ENCODE measurements at regions not wholly inside any gene's neighbourhood (a gene's known extent, or its start where the extent isn't known, plus 50 kb on each side); places are given as distances from the start of the nearest gene placed in this dataset.
"Not testable (repeated sequence)": the region's sequence is repeated elsewhere in the genome, so short reads cannot be mapped to it uniquely, and the experiment has no call there.

DNA sequence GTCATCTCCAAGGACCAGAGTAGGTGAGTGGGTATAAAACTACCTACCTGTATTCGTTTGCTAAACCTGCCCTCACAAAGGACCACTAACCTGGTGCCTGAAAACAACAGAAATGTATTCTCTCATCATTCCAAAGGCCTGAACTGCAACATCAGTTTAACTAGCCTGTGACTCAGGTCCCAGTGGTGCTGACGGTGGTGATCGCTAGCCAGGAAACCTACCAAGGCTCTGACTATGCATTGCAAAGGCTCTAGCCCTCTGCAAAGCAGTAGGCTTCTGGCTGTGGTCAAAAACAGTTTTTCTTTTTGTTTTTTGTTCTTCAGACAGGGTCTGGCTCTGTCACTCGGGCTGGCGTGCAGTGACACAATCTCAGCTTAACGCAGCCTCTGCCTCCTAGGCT lies 107.5 kb downstream of the NPTX2 start:
- peaks cover 12% of the 10 kb centered on the region for H3K4me1 ChIP-seq (ENCODE audit: control insufficient read depth, insufficient read depth, low read length)
- H3K27ac ChIP-seq (ENCODE audit: low read depth, low read length), result no peak overlapping the region
- H3K36me3 ChIP-seq (ENCODE audit: control insufficient read depth, insufficient read depth, low read length), result no peaks in the 10 kb centered on the region
- no peaks in the 10 kb centered on the region for H3K9me3 ChIP-seq (ENCODE audit: control insufficient read depth, insufficient read depth, low read depth, low read length)
- H3K27me3 ChIP-seq (ENCODE audit: control insufficient read depth, insufficient read depth, low read length), result no peaks in the 10 kb centered on the region
- H3K4me3 ChIP-seq (ENCODE audit: low read depth, low read length), result no peak overlapping the region
- H3K9ac ChIP-seq (ENCODE audit: low read length), result no peak overlapping the region

DNA sequence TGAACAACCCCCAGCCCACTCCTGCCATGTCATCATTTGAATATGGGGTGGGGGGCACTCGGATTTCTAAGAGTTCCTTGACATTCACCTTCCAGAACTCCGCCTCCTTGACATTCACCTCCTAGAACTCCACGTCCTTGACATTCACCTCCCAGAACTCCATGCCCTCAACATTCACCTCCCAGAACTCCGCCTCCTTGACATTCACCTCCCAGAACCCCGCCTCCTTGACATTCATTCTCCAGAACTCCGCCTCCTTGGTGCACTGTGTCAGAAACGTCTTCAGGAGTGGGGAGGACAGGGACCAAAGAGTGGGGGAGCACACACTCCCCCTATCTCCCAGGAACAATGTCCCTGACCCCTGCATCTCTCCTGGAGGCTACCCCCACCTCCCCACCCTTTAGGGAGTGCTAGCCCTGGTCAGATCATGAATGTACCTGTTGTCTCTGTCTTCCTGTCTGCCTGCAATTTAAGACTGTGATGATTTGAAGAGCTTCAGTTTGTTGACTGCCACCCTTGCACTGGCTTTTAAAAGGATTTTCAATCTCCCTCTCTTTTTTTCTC lies 110.1 kb downstream of the NPTX2 start:
- H3K9me3 ChIP-seq (ENCODE audit: control insufficient read depth, insufficient read depth, low read depth, low read length), result no peaks in the 10 kb centered on the region
- no peak overlapping the region for H3K4me3 ChIP-seq (ENCODE audit: low read depth, low read length)
- no peaks in the 10 kb centered on the region for H3K27me3 ChIP-seq (ENCODE audit: control insufficient read depth, insufficient read depth, low read length)
- H3K9ac ChIP-seq (ENCODE audit: low read length), result no peak overlapping the region
- H3K4me1 ChIP-seq (ENCODE audit: control insufficient read depth, insufficient read depth, low read length), result peaks cover 13% of the 10 kb centered on the region
- no peaks in the 10 kb centered on the region for H3K36me3 ChIP-seq (ENCODE audit: control insufficient read depth, insufficient read depth, low read length)
- no peak overlapping the region for H3K27ac ChIP-seq (ENCODE audit: low read depth, low read length)

DNA sequence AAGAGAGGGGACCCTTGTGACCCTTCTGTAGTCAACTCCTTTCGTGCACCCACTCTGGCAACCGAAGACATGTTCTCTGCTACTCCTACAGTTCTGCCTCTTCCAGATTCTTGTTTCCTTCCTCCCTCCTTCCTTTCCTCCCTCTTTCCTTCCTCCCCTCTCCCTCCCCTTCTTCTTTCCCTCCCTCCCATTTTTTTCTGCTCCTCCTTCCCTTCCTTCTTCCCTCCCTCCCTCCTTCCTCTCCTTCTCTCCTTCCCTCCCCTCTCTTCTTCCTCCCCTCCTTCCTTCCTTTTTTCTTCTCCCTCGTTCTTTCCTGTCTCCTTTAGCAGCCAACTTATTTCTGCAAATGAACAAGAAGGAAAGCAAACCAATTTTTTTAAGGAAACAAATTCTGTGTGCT lies 111.5 kb downstream of the NPTX2 start:
- Histone ChIP-seq H3K4me1 (ENCODE audit: control insufficient read depth, insufficient read depth, low read length) (peaks cover 13% of the 10 kb centered on the region), H3K9ac (ENCODE audit: low read length) (no peak overlapping the region), H3K4me3 (ENCODE audit: low read depth, low read length) (no peak overlapping the region), H3K9me3 (ENCODE audit: control insufficient read depth, insufficient read depth, low read depth, low read length) (peaks cover 3% of the 10 kb centered on the region), H3K27me3 (ENCODE audit: control insufficient read depth, insufficient read depth, low read length) (no peaks in the 10 kb centered on the region), H3K36me3 (ENCODE audit: control insufficient read depth, insufficient read depth, low read length) (no peaks in the 10 kb centered on the region), H3K27ac (ENCODE audit: low read depth, low read length) (no peak overlapping the region)

DNA sequence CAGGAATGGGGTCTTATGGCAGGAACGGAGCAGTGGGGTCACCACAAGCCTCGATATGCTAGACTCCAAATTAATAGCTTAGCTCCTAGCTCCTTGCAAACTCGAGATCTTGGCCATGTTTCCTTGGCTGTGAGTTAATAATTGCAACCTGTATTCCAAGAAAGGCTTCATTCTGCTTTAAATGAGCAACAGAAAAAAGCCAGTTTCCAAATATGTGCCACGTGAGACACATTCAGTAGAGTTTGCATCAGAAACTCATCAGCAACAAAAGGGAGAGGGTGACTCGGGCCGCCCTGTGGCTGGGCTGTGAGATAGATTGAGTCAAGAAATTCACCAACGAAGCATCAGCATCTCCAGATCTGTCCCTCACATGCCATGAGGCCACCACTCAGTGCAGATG lies 112.0 kb downstream of the NPTX2 start:
- H3K36me3 ChIP-seq (ENCODE audit: control insufficient read depth, insufficient read depth, low read length), result no peaks in the 10 kb centered on the region
- H3K4me1 ChIP-seq (ENCODE audit: control insufficient read depth, insufficient read depth, low read length), result peaks cover 13% of the 10 kb centered on the region
- no peak overlapping the region for H3K9ac ChIP-seq (ENCODE audit: low read length)
- peaks cover 3% of the 10 kb centered on the region for H3K9me3 ChIP-seq (ENCODE audit: control insufficient read depth, insufficient read depth, low read depth, low read length)
- H3K27me3 ChIP-seq (ENCODE audit: control insufficient read depth, insufficient read depth, low read length), result no peaks in the 10 kb centered on the region
- no peak overlapping the region for H3K4me3 ChIP-seq (ENCODE audit: low read depth, low read length)
- no peak overlapping the region for H3K27ac ChIP-seq (ENCODE audit: low read depth, low read length)

DNA sequence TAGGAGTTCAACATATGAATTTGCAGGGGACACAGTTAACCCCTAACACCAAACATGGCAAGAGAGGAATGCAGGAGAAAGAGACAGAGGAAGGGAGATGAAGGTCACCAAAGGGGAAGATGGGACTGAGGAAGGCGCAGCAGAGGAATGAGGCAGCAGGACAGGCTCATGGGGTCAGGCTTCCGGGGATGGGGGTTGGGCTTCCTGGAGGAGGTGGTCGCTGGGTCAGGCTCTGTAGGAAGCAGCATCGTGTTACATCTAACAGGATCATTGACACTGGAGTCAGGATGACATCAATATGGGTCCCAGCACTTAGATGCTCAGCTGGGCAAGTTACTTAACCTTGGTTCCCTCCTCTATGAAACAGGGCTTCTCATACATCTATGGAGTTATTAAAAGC lies 113.2 kb downstream of the NPTX2 start:
- H3K4me3 ChIP-seq (ENCODE audit: low read depth, low read length), result no peak overlapping the region
- H3K4me1 ChIP-seq (ENCODE audit: control insufficient read depth, insufficient read depth, low read length), result peaks cover 13% of the 10 kb centered on the region
- H3K36me3 ChIP-seq (ENCODE audit: control insufficient read depth, insufficient read depth, low read length), result no peaks in the 10 kb centered on the region
- no peaks in the 10 kb centered on the region for H3K27me3 ChIP-seq (ENCODE audit: control insufficient read depth, insufficient read depth, low read length)
- H3K27ac ChIP-seq (ENCODE audit: low read depth, low read length), result no peak overlapping the region
- H3K9ac ChIP-seq (ENCODE audit: low read length), result no peak overlapping the region
- H3K9me3 ChIP-seq (ENCODE audit: control insufficient read depth, insufficient read depth, low read depth, low read length), result peaks cover 3% of the 10 kb centered on the region

DNA sequence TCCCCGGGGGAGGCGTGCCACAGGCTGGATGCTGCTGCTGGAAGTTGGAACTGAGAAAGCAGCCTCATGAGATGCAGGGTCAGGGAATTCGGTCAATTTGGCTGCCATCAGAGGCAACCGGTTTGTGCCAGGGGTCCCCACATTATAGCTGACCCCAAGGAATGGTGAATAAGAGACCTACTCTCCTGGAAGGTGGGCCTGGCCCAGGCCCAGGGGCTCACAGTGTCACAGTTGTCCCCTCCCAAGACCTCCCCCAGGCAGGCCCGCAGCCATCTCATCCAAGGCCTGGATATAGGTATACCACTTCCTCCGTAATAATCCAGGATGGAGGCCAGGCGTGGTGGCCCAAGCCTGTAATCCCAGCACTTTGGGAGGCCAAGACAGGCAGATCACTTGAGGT lies 114.6 kb downstream of the NPTX2 start:
- Histone ChIP-seq H3K27me3 (ENCODE audit: control insufficient read depth, insufficient read depth, low read length) (no peaks in the 10 kb centered on the region), H3K9ac (ENCODE audit: low read length) (no peak overlapping the region), H3K4me1 (ENCODE audit: control insufficient read depth, insufficient read depth, low read length) (peaks cover 13% of the 10 kb centered on the region), H3K9me3 (ENCODE audit: control insufficient read depth, insufficient read depth, low read depth, low read length) (peaks cover 3% of the 10 kb centered on the region), H3K27ac (ENCODE audit: low read depth, low read length) (no peak overlapping the region), H3K36me3 (ENCODE audit: control insufficient read depth, insufficient read depth, low read length) (no peaks in the 10 kb centered on the region), H3K4me3 (ENCODE audit: low read depth, low read length) (no peak overlapping the region)

DNA sequence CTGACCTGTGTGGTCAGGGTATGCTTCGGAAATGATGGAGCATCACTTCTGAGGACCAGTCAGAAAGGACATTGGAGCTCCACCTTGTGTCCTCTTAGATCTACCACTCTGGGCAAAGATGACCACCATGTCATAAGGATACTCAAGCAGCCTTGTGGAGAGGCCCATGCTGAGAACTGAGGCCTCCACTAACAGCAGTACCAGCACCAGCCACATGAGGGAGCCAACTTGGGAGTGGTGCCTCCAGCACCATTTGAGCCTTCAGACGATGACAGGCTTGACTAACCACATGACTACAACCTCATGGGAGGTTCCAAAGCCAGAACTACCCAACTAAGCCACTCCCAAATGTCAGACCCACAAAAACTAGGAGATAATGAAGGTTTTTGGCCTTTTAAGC lies 116.0 kb downstream of the NPTX2 start:
- H3K36me3 ChIP-seq (ENCODE audit: control insufficient read depth, insufficient read depth, low read length), result no peaks in the 10 kb centered on the region
- H3K27me3 ChIP-seq (ENCODE audit: control insufficient read depth, insufficient read depth, low read length), result no peaks in the 10 kb centered on the region
- H3K27ac ChIP-seq (ENCODE audit: low read depth, low read length), result no peak overlapping the region
- no peak overlapping the region for H3K9ac ChIP-seq (ENCODE audit: low read length)
- no peak overlapping the region for H3K4me3 ChIP-seq (ENCODE audit: low read depth, low read length)
- peaks cover 10% of the 10 kb centered on the region for H3K4me1 ChIP-seq (ENCODE audit: control insufficient read depth, insufficient read depth, low read length)
- peaks cover 3% of the 10 kb centered on the region for H3K9me3 ChIP-seq (ENCODE audit: control insufficient read depth, insufficient read depth, low read depth, low read length)

DNA sequence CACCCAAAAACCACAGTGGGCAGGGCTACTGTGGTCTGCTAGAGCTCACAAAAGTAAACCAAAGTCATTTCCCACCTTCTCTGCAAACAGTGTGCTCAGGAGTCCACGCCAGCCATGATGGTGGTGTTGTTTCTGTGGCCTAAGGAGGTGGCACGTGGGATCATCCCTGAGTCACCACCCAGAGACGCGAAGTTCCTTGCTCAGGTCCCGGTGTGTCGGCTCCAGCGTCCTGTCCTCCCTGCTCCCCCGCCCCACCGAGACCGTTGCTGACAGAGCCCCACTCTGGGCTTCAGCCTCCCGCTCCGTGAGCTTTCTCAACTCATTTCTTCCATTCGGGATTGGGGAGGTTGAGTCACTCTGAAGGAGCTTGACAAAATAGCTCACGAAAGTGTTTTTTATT lies 118.7 kb downstream of the NPTX2 start:
- no peak overlapping the region for H3K9ac ChIP-seq (ENCODE audit: low read length)
- H3K4me1 ChIP-seq (ENCODE audit: control insufficient read depth, insufficient read depth, low read length), result no peaks in the 10 kb centered on the region
- H3K27me3 ChIP-seq (ENCODE audit: control insufficient read depth, insufficient read depth, low read length), result no peaks in the 10 kb centered on the region
- H3K27ac ChIP-seq (ENCODE audit: low read depth, low read length), result no peak overlapping the region
- no peaks in the 10 kb centered on the region for H3K36me3 ChIP-seq (ENCODE audit: control insufficient read depth, insufficient read depth, low read length)
- H3K4me3 ChIP-seq (ENCODE audit: low read depth, low read length), result no peak overlapping the region
- peaks cover 3% of the 10 kb centered on the region for H3K9me3 ChIP-seq (ENCODE audit: control insufficient read depth, insufficient read depth, low read depth, low read length)

DNA sequence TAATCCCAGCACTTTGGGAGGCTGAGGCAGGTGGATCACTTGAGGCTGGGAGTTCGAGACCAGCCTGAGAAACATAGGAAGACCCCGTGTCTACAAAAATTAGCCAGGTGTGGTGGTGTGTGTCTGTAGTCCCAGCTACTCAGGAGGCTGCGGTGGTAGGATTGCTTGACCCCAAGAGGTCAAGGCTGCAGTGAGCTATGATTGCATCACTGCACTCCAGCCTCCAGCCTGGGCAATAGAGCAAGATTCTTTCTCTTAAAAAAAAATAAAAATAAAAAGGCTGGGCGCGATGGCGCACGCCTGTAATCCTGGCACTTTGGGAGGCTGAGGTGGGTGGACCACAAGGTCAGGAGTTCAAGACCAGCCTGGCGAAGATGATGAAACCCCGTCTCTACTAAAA lies 119.4 kb downstream of the NPTX2 start:
- not testable (repeated sequence) for H3K27ac ChIP-seq (ENCODE audit: low read depth, low read length); H3K4me3 ChIP-seq (ENCODE audit: low read depth, low read length); H3K9ac ChIP-seq (ENCODE audit: low read length); H3K27me3 ChIP-seq (ENCODE audit: control insufficient read depth, insufficient read depth, low read length); H3K36me3 ChIP-seq (ENCODE audit: control insufficient read depth, insufficient read depth, low read length); H3K9me3 ChIP-seq (ENCODE audit: control insufficient read depth, insufficient read depth, low read depth, low read length); H3K4me1 ChIP-seq (ENCODE audit: control insufficient read depth, insufficient read depth, low read length)

DNA sequence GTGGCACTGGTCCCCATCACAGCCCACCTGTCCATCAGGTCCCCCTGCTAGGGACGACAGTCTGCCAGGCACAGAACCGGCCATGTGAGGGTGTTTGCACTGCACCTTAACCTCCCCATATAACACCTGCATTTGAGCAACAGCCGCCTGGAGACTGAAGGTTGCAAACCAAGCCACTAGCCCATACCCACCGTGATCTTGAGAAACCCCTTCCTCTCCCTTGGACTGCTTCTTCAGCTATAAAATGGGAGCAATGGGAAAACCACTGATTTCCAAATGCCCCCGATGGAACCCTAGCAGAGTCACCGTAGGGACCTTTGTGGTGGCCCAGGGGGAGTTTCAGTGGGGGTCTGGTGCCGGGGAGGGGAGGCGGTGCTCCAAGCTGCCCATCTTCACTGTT lies 120.1 kb downstream of the NPTX2 start:
- no peaks in the 10 kb centered on the region for H3K4me1 ChIP-seq (ENCODE audit: control insufficient read depth, insufficient read depth, low read length)
- peaks cover 3% of the 10 kb centered on the region for H3K9me3 ChIP-seq (ENCODE audit: control insufficient read depth, insufficient read depth, low read depth, low read length)
- H3K9ac ChIP-seq (ENCODE audit: low read length), result no peak overlapping the region
- H3K36me3 ChIP-seq (ENCODE audit: control insufficient read depth, insufficient read depth, low read length), result no peaks in the 10 kb centered on the region
- no peak overlapping the region for H3K4me3 ChIP-seq (ENCODE audit: low read depth, low read length)
- H3K27me3 ChIP-seq (ENCODE audit: control insufficient read depth, insufficient read depth, low read length), result no peaks in the 10 kb centered on the region
- no peak overlapping the region for H3K27ac ChIP-seq (ENCODE audit: low read depth, low read length)

DNA sequence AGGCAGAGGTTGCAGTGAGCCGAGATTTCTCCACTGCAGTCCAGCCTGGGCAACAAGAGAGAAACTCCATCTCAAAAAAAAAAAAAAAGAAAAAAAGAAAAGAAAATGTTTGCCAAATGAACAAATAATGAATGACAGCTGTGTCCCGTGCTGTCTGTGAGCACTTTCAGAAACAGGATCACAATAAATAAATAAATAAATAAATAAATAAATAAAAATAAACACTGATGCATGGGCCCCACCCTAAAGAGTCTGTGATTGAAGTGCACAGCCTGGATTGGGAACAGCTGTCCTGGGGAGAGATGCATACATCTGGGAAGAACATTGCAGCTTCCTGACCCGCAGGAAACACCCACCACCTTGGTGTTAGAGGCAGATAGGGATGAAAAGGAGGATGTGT lies 123.6 kb downstream of the NPTX2 start:
- Histone ChIP-seq H3K4me1 (ENCODE audit: control insufficient read depth, insufficient read depth, low read length) (no peaks in the 10 kb centered on the region), H3K27ac (ENCODE audit: low read depth, low read length) (no peak overlapping the region), H3K9ac (ENCODE audit: low read length) (no peak overlapping the region), H3K36me3 (ENCODE audit: control insufficient read depth, insufficient read depth, low read length) (no peaks in the 10 kb centered on the region), H3K4me3 (ENCODE audit: low read depth, low read length) (no peak overlapping the region), H3K9me3 (ENCODE audit: control insufficient read depth, insufficient read depth, low read depth, low read length) (no peaks in the 10 kb centered on the region), H3K27me3 (ENCODE audit: control insufficient read depth, insufficient read depth, low read length) (no peaks in the 10 kb centered on the region)

DNA sequence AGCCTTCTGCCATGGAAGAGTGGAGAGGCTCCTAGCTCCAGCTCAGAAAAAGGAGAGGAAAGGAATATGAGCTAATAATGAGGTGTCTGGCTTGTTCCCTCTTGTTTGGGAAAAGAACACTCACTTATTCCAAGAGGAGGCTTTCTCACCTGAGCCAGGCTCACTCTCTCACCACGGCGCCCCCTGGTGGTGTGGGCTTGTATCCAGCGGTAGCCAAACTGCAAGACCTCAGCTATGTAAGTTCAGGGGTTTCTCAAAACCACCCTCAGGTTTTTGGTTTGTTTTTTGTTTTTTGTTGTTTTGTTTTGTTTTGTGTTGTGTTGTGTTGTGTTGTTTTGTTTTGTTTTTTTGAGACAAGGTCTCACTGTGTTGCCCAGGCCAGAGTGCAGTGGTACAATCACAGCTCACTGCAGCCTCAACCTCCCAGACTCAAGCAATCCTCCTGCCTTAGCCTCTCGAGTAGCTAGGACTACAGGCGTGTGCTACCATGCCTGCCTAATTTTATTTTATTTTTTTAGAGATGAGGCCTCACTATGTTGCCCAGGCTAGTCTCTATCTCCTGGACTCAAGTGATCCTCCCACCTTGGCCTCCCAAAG lies 124.0 kb downstream of the TMEM130 start:
- H3K27ac ChIP-seq (ENCODE audit: low read depth, low read length), result no peak overlapping the region

More for the DNA sequence above, 124.0 kb downstream of the TMEM130 start:
- Histone ChIP-seq H3K9ac (ENCODE audit: low read length) (no peak overlapping the region), H3K4me3 (ENCODE audit: low read depth, low read length) (no peak overlapping the region), H3K36me3 (ENCODE audit: control insufficient read depth, insufficient read depth, low read length) (no peaks in the 10 kb centered on the region), H3K4me1 (ENCODE audit: control insufficient read depth, insufficient read depth, low read length) (no peaks in the 10 kb centered on the region), H3K27me3 (ENCODE audit: control insufficient read depth, insufficient read depth, low read length) (no peaks in the 10 kb centered on the region), H3K9me3 (ENCODE audit: control insufficient read depth, insufficient read depth, low read depth, low read length) (no peaks in the 10 kb centered on the region)
